ENCODE measurements at regions not wholly inside any gene's neighbourhood (a gene's known extent, or its start where the extent isn't known, plus 50 kb on each side); places are given as distances from the start of the nearest gene placed in this dataset.

DNA sequence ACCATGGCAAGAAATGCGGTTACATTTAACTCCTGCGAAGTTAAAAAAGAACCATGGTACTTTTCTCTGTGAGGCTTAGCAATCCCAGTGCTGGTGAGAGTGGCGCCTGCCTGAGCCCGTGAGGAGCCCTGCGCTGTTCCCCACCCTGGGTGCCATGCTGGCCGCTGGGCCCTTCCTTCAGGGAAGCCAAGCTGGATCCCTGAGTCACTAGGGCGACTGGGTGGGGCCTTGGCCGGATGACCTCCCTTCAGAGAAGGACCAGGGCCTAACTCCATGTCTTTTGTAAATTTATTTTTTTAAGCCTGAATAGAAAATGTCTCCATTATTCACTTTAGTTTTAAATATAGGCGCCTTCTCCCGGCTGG, 209.1 kb downstream of the ERMARD start:
- no peak overlapping the region for H3K4me3 ChIP-seq (ENCODE audit: low read depth, low read length)
- TF ChIP-seq, protein P1, sequence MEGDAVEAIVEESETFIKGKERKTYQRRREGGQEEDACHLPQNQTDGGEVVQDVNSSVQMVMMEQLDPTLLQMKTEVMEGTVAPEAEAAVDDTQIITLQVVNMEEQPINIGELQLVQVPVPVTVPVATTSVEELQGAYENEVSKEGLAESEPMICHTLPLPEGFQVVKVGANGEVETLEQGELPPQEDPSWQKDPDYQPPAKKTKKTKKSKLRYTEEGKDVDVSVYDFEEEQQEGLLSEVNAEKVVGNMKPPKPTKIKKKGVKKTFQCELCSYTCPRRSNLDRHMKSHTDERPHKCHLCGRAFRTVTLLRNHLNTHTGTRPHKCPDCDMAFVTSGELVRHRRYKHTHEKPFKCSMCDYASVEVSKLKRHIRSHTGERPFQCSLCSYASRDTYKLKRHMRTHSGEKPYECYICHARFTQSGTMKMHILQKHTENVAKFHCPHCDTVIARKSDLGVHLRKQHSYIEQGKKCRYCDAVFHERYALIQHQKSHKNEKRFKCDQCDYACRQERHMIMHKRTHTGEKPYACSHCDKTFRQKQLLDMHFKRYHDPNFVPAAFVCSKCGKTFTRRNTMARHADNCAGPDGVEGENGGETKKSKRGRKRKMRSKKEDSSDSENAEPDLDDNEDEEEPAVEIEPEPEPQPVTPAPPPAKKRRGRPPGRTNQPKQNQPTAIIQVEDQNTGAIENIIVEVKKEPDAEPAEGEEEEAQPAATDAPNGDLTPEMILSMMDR (IDR thresholded peaks at IDR 0.05; ENCODE audit: low read depth, low read length): no peak
- no peak overlapping the region for H3K27ac ChIP-seq (ENCODE audit: low read depth, low read length)
- H3K9me3 ChIP-seq (ENCODE audit: control insufficient read depth, insufficient read depth, low read length): peaks cover 80% of the 10 kb centered on the region
- no peaks in the 10 kb centered on the region for H3K27me3 ChIP-seq (ENCODE audit: control insufficient read depth, insufficient read depth, low read length)
- CTCF ChIA-PET: no interaction called here
- no peak for DNase-seq (ENCODE audit: low read depth, low spot score)
- POLR2A ChIA-PET: no interaction called here

DNA sequence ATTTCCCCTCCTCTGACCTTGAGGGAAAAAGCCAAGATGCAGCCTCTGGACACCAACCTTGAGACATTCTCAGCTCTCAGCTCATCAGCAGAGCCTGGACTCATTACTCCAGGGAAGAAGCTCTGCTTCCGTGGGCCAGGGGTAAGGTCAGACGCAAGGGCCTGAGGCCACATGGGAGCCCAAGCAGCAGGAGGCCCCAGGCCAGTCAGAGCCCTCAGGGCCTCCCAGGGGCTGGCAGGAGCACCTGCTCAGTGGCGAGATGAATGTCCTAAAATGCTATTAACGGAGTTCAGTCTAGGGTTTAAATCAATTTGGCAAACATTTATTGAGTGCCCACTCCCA, 208.6 kb downstream of the ERMARD start:
- no peak overlapping the region for H3K27ac ChIP-seq (ENCODE audit: low read depth, low read length)
- H3K27me3 ChIP-seq (ENCODE audit: control insufficient read depth, insufficient read depth, low read length): no peaks in the 10 kb centered on the region
- CTCF ChIA-PET: no interaction called here
- peaks cover 77% of the 10 kb centered on the region for H3K9me3 ChIP-seq (ENCODE audit: control insufficient read depth, insufficient read depth, low read length)
- no peak overlapping the region for H3K4me3 ChIP-seq (ENCODE audit: low read depth, low read length)
- no peak for DNase-seq (ENCODE audit: low read depth, low spot score)
- TF ChIP-seq, protein P1 (IDR thresholded peaks at IDR 0.05; ENCODE audit: low read depth, low read length): no peak
- POLR2A ChIA-PET: no interaction called here

DNA sequence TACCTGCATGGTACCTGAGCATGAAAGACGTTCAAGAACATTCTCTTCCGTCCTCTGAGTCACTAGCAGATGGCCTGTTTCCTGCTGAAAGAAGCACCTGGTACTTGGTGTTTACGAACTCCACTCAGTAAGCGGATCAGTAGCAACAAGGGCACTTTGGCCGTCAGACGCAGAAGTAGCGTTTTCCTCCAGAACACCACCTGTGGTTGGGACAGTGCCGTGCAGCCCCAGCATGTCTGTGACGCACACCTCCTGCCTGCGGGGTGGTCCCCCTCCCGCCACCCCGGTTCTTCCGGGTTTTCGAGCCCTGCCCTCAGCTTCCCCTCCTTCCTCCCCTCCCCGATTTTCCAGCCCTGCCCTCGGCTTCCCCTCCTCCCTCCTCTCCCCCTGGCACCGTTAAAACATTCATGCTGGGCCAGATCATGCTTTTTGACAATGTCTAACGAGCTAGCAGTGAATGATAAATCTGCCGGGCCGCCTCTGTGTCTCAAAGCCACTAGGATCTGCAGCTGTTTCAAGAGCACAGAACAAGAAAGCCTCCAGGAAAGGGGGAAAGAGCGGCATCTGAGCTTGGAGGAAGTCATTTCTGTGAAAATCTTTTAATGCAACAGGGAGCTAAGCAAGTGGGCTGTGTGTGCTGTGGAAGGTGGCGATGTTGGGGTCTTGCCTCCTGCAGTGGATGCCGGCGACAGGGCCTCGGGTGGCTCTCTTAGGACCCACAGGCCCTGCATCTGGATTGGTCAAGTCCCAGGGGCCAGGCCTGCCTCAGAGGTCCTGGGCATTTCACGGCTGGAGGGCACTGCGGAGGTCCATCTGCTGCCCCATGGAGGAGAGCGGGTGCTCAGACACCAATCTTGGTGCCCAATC, 207.9 kb downstream of the ERMARD start:
- Histone ChIP-seq H3K27ac (ENCODE audit: low read depth, low read length) (no peak overlapping the region), H3K4me3 (ENCODE audit: low read depth, low read length) (no peak overlapping the region), H3K27me3 (ENCODE audit: control insufficient read depth, insufficient read depth, low read length) (no peaks in the 10 kb centered on the region), H3K9me3 (ENCODE audit: control insufficient read depth, insufficient read depth, low read length) (peaks cover 71% of the 10 kb centered on the region)
- DNase-seq (ENCODE audit: low read depth, low spot score): no peak
- TF ChIP-seq, protein P1 (IDR thresholded peaks at IDR 0.05; ENCODE audit: low read depth, low read length): no peak
- POLR2A ChIA-PET: no interaction called here
- CTCF ChIA-PET: no interaction called here

DNA sequence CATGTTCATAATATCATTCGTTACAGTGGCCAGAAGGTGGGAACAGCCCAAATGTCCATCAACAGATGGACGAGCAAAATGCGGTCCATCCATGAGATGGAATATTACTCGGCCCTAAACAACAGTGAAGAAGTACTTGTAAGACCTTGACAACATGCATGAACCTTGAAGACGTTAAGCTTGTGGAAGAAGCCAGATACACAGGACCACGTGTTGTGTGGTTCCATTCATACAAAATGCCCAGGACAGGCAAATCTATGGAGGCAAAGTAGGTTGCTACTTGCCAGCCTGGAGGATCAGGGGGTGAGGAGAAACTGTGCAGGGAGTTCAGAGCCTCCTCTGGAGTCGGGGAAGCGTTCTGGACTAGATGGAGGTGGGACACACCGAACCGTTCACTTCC, 207.1 kb downstream of the ERMARD start:
- TF ChIP-seq, protein P1 (IDR thresholded peaks at IDR 0.05; ENCODE audit: low read depth, low read length): no peak
- peaks cover 67% of the 10 kb centered on the region for H3K9me3 ChIP-seq (ENCODE audit: control insufficient read depth, insufficient read depth, low read length)
- H3K27ac ChIP-seq (ENCODE audit: low read depth, low read length): no peak overlapping the region
- no peak overlapping the region for H3K4me3 ChIP-seq (ENCODE audit: low read depth, low read length)
- no peaks in the 10 kb centered on the region for H3K27me3 ChIP-seq (ENCODE audit: control insufficient read depth, insufficient read depth, low read length)
- POLR2A ChIA-PET: no interaction called here
- CTCF ChIA-PET: no interaction called here
- no peak for DNase-seq (ENCODE audit: low read depth, low spot score)

DNA sequence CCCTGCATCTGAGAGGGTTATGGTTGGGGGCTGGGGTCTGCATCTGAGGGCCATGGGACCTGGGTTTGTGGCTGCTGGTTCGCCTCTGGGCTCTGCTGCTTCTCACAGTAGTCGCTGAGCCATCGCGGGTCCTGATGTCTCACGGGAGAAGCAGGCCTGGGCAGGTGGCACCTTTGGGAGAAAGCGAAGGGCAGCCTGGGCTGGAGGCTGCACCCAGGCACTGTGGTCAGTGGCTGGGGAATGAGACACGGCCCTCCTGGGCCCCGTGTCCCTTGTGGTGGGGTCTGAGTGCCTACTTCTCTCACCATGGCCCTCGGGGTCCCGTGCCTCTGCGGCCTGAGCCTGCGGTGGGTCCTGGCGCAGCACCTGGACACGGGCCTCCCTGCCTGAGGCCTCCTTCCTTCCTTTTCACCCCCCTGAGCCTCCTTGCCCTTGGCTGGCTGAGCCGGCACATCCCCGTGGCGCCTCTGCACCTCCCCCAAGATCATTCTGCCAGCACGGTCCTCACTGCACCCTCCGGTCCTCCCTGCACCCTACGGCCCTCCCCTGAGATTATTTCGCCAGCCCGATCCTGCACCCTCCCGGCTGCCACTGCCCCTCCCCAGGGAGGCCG, 206.0 kb downstream of the ERMARD start:
- H3K27me3 ChIP-seq (ENCODE audit: control insufficient read depth, insufficient read depth, low read length): no peaks in the 10 kb centered on the region
- H3K9me3 ChIP-seq (ENCODE audit: control insufficient read depth, insufficient read depth, low read length): peaks cover 57% of the 10 kb centered on the region
- DNase-seq (ENCODE audit: low read depth, low spot score): no peak
- ChIA-PET CTCF (no interaction called here), POLR2A (no interaction called here)
- TF ChIP-seq, protein P1 (IDR thresholded peaks at IDR 0.05; ENCODE audit: low read depth, low read length): no peak
- no peak overlapping the region for H3K27ac ChIP-seq (ENCODE audit: low read depth, low read length)
- H3K4me3 ChIP-seq (ENCODE audit: low read depth, low read length): no peak overlapping the region
